ENCODE measurements at regions not wholly inside any gene's neighbourhood (a gene's known extent, or its start where the extent isn't known, plus 50 kb on each side); places are given as distances from the start of the nearest gene placed in this dataset.
"Not testable (repeated sequence)": the region's sequence is repeated elsewhere in the genome, so short reads cannot be mapped to it uniquely, and the experiment has no call there.

GRCh38 chr13:76672420-76672819 lies 213.8 kb downstream of the KCTD12 start:
- no peak for DNase-seq (ENCODE audit: extremely low spot score)

DNA sequence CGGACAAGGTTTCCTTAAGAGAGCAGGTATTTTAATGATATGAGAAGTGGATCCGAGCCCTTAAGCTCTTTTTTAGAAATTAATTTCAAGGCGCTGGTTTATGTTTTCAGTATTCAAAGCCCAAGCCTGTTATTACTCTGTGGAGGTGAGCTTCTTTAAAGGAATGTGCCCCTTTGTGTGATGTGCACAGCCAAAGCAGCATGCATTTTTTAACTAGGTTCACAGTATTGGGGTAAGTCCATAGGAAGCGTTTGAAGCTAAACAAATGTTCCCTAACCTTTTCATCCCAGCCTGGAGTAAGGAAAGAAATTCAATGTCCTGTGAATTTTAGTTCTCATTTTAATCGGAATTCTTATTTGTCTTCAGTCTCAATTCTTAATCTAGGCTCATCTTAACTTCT lies 217.5 kb downstream of the KCTD12 start:
- TF ChIP-seq ARNT (IDR thresholded peaks at IDR 0.05) = no peak
- no peak for TF ChIP-seq ELF4 (IDR thresholded peaks at IDR 0.05)
- TF ChIP-seq TARDBP (IDR thresholded peaks at IDR 0.05) = no peak
- TF ChIP-seq ZNF384 (IDR thresholded peaks at IDR 0.05) = no peak
- TF ChIP-seq L3MBTL2 (conservative IDR thresholded peaks at IDR 0.05) = no peak
- TF ChIP-seq BHLHE40 (IDR thresholded peaks at IDR 0.05; ENCODE audit: borderline replicate concordance) = no peak
- no peak for TF ChIP-seq PKNOX1 (IDR thresholded peaks at IDR 0.05)
- no peak for TF ChIP-seq SUZ12 (IDR thresholded peaks at IDR 0.05)
- no peak for TF ChIP-seq NFRKB (IDR thresholded peaks at IDR 0.05)
- TF ChIP-seq FOXM1 (IDR thresholded peaks at IDR 0.05; ENCODE audit: borderline replicate concordance) = no peak
- no peak for TF ChIP-seq FOXA1 (IDR thresholded peaks at IDR 0.05)
- TF ChIP-seq CTBP1 (IDR thresholded peaks at IDR 0.05; ENCODE audit: borderline replicate concordance) = no peak
- TF ChIP-seq FOXK2 (IDR thresholded peaks at IDR 0.05) = no peak
- no peak for TF ChIP-seq SP1 (IDR thresholded peaks at IDR 0.05)
- TF ChIP-seq LEF1 (IDR thresholded peaks at IDR 0.05; ENCODE audit: borderline replicate concordance) = no peak
- TF ChIP-seq HDGF (IDR thresholded peaks at IDR 0.05; ENCODE audit: borderline replicate concordance) = no peak
- ChIA-PET POLR2A (interaction anchor here (0.7 kb wide), 1 partner anchor 216 kb away, joined by 3 read pairs; no protein-coding TSS in a partner anchor), CTCF (interaction anchor here (1.3 to 2.3 kb wide), 2 partner anchors 219 to 235 kb away, joined by 3 to 10 read pairs; no protein-coding TSS in a partner anchor)
- no peak for DNase-seq (ENCODE audit: extremely low spot score)

More at GRCh38 chr13:76672420-76672819, 213.8 kb downstream of the KCTD12 start:
- POLR2A ChIA-PET = no interaction called here
- no peak for TF ChIP-seq TARDBP (IDR thresholded peaks at IDR 0.05)
- no peak for TF ChIP-seq ELF4 (IDR thresholded peaks at IDR 0.05)
- no peak for TF ChIP-seq NFRKB (IDR thresholded peaks at IDR 0.05)
- CTCF ChIA-PET = no interaction called here

DNA sequence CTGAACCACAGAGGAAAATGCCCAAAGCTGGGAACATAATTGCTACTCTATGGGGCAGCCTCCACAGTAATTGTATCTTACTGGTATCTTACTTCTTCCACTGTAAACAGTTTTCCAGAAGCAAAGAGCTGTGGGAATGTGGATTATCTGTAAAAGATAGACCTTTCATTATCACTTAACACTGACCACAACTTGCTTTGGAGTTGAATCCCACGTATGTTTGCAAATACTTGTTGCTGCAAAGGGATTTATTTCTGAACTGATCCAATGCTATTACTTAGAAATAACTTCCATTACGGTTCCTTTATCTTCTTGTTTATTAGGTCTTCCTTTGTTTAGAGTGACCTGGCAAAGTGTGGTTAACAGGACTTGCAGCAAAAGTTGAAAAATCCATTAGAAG lies 218.1 kb downstream of the KCTD12 start:
- ChIA-PET POLR2A (interaction anchor here (0.7 kb wide), 2 partner anchors 92 to 217 kb away, joined by 3 read pairs; no protein-coding TSS in a partner anchor), CTCF (interaction anchor here (0.8 to 2.3 kb wide), 2 partner anchors 216 to 236 kb away, joined by 4 to 10 read pairs; no protein-coding TSS in a partner anchor)
- TF ChIP-seq PKNOX1 (IDR thresholded peaks at IDR 0.05) = no peak
- no peak for TF ChIP-seq NFRKB (IDR thresholded peaks at IDR 0.05)
- no peak for TF ChIP-seq FOXA1 (IDR thresholded peaks at IDR 0.05)
- no peak for TF ChIP-seq FOXM1 (IDR thresholded peaks at IDR 0.05; ENCODE audit: borderline replicate concordance)
- no peak for TF ChIP-seq FOXK2 (IDR thresholded peaks at IDR 0.05)
- TF ChIP-seq ARNT (IDR thresholded peaks at IDR 0.05) = no peak
- TF ChIP-seq L3MBTL2 (conservative IDR thresholded peaks at IDR 0.05) = no peak
- TF ChIP-seq ELF4 (IDR thresholded peaks at IDR 0.05) = no peak
- no peak for TF ChIP-seq SUZ12 (IDR thresholded peaks at IDR 0.05)
- TF ChIP-seq TARDBP (IDR thresholded peaks at IDR 0.05) = no peak
- TF ChIP-seq SP1 (IDR thresholded peaks at IDR 0.05) = no peak
- TF ChIP-seq CTBP1 (IDR thresholded peaks at IDR 0.05; ENCODE audit: borderline replicate concordance) = no peak
- TF ChIP-seq LEF1 (IDR thresholded peaks at IDR 0.05; ENCODE audit: borderline replicate concordance) = no peak
- TF ChIP-seq HDGF (IDR thresholded peaks at IDR 0.05; ENCODE audit: borderline replicate concordance) = no peak
- TF ChIP-seq BHLHE40 (IDR thresholded peaks at IDR 0.05; ENCODE audit: borderline replicate concordance) = no peak
- no peak for DNase-seq (ENCODE audit: extremely low spot score)

DNA sequence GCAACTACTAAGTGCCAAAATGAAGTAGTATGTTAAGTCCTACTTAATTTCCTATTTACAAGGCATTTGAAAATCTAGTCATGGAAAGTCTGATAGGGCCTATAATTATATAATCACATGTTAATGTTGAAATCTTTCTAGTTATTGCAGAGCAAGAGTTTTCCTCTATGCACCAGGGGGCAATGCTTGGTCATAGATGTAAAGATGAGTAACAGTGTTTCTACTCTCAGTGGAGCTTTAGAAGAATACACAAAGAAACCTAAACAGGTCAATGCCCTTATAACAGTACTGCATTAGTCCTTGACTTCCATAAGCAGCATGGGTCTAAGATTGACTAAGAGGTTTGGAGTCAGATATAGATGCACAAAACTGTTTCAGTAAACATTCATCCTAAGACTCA lies 218.7 kb downstream of the KCTD12 start:
- DNase-seq (ENCODE audit: extremely low spot score) = no peak
- CTCF ChIA-PET = interaction anchor here (0.8 to 2.3 kb wide), 2 partner anchors 217 to 236 kb away, joined by 4 to 10 read pairs; no protein-coding TSS in a partner anchor
- POLR2A ChIA-PET = interaction anchor here (0.7 kb wide), 1 partner anchor 92 kb away, joined by 3 read pairs; no protein-coding TSS in a partner anchor
- TF ChIP-seq FOXK2 (IDR thresholded peaks at IDR 0.05) = no peak
- no peak for TF ChIP-seq FOXA1 (IDR thresholded peaks at IDR 0.05)
- TF ChIP-seq SP1 (IDR thresholded peaks at IDR 0.05) = no peak
- no peak for TF ChIP-seq HDGF (IDR thresholded peaks at IDR 0.05; ENCODE audit: borderline replicate concordance)
- TF ChIP-seq PKNOX1 (IDR thresholded peaks at IDR 0.05) = no peak
- no peak for TF ChIP-seq NFRKB (IDR thresholded peaks at IDR 0.05)
- TF ChIP-seq CTBP1 (IDR thresholded peaks at IDR 0.05; ENCODE audit: borderline replicate concordance) = no peak
- TF ChIP-seq SUZ12 (IDR thresholded peaks at IDR 0.05) = no peak
- no peak for TF ChIP-seq BHLHE40 (IDR thresholded peaks at IDR 0.05; ENCODE audit: borderline replicate concordance)
- no peak for TF ChIP-seq ARNT (IDR thresholded peaks at IDR 0.05)
- TF ChIP-seq ELF4 (IDR thresholded peaks at IDR 0.05) = no peak
- TF ChIP-seq FOXM1 (IDR thresholded peaks at IDR 0.05; ENCODE audit: borderline replicate concordance) = no peak
- TF ChIP-seq ZNF384 (IDR thresholded peaks at IDR 0.05) = no peak

DNA sequence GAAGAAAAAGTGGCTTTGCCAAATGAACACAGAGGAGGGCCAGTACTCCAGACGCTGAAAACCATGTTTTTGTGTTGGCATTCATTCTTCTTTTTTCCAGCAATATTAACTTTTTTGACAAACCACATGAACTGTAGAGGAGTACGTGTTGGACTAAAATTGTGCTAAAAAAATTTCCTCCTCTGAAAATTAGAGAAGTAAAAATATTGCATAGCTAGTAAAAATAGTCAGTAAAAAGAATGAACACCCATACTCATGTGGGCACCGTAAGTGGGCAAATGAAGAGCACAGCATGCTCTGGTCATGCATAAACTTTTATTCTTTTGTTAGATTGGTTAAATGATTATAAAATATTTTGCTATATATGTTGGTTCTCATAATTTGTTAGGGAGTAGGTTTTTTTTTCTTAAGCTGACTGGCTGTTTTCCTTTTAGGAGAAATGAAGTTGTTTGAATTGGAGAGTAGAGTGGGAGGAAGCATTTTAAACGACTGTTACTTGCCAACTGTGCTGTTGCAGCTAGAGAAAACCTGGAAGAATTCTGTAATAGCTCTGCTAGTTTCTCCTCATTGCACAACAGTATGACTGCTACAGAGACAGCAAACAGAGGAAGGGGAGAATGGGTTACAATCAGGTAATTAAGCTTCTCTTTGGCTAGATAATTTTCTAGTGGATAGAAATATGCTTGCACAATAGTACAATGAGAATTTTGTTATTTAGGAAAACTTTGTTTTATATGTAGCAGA lies 222.4 kb downstream of the KCTD12 start:
- ChIA-PET POLR2A (interaction anchor here (0.6 kb wide), 1 partner anchor 33 kb away, joined by 4 read pairs; no protein-coding TSS in a partner anchor), CTCF (no interaction called here)
- TF ChIP-seq HDGF (IDR thresholded peaks at IDR 0.05; ENCODE audit: borderline replicate concordance) = no peak
- TF ChIP-seq L3MBTL2 (conservative IDR thresholded peaks at IDR 0.05) = no peak
- TF ChIP-seq ARNT (IDR thresholded peaks at IDR 0.05) = no peak
- TF ChIP-seq TARDBP (IDR thresholded peaks at IDR 0.05) = no peak
- TF ChIP-seq FOXA1 (IDR thresholded peaks at IDR 0.05) = no peak
- no peak for TF ChIP-seq NFRKB (IDR thresholded peaks at IDR 0.05)
- no peak for DNase-seq (ENCODE audit: extremely low spot score)

DNA sequence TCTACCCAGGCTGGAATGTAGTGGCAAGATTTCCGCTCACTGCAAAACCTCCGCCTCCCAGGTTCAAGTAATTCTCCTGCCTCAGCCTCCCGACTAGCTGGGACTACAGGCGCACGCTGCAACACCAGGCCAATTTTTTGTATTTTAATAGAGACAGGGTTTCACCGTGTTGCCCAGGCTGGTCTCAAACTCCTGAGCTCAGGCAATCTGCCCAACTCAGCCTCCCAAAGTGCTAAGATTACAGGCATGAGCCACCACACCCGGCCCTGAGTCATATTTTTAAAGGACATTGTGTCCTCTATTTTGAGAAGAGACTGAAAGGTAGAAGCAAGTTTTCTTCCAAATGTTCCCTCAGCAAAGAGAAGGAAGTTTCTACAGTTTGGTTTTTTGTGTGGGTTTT lies 227.1 kb downstream of the KCTD12 start:
- DNase-seq (ENCODE audit: extremely low spot score); POLR2A ChIA-PET: not testable (repeated sequence)
- CTCF ChIA-PET = interaction anchor here (1.2 kb wide), 1 partner anchor 13 kb away, joined by 4 read pairs; no protein-coding TSS in a partner anchor

All from HEK293T (cell line).